IMR-90 (cell line): ENCODE measurements at regions not wholly inside any gene's neighbourhood (a gene's known extent, or its start where the extent isn't known, plus 50 kb on each side); places are given as distances from the start of the nearest gene placed in this dataset.

Source experiments
- ATAC-seq: fragments of 200-7000 bp; cut with Tn5 transposase; 2 replicates; pipeline ENCODE4 v1.9.1; 2020; ENCODE audit warnings: low read depth, mild to moderate bottlenecking, moderate library complexity
- BruUV-seq: library from RNA; stranded (reverse); fragments of 400-500 nt; replicated peaks from 2 replicates; lab custom pipeline; 2021; lab: Mats Ljungman, UMichigan
- CTCF ChIA-PET: fragments of 300-600 bp; formaldehyde crosslinking; extraction: SDS; loops from one replicate; lab custom pipeline; 2021; ENCODE audit warnings: antibody characterized with exemption; lab: Yijun Ruan, JAX
- POLR2A ChIA-PET: fragments of 300-600 bp; sonication (Branson Sonifier 250); formaldehyde crosslinking; loops from one replicate; lab custom pipeline; 2022; ENCODE audit warnings: antibody characterized with exemption; ENCODE audit not compliant: unreplicated experiment; lab: Charles Lee
- DNase-seq: peaks from one replicate; pipeline ENCODE4 v3.0.0; 2013
- H2AFZ ChIP-seq: replicated peaks from 2 replicates; pipeline ENCODE3; 2013; ENCODE audit warnings: low read length, mild to moderate bottlenecking; ENCODE audit not compliant: poor library complexity
- H2AK5ac ChIP-seq: 2 replicates; pipeline ENCODE4 v1.6.1; 2013; ENCODE audit warnings: low read depth, low read length, inconsistent platforms
- H2AK9ac ChIP-seq: replicated peaks from 2 replicates; pipeline ENCODE3; 2013; ENCODE audit warnings: mild to moderate bottlenecking, low read depth, low read length, moderate library complexity; ENCODE audit not compliant: poor library complexity
- H2BK120ac ChIP-seq: 2 replicates; pipeline ENCODE4 v1.6.1; 2013; ENCODE audit warnings: low read depth, low read length, inconsistent platforms
- H2BK15ac ChIP-seq: 3 replicates; pipeline ENCODE4 v1.6.1; 2013; ENCODE audit warnings: low read depth, low read length, inconsistent platforms
- H2BK20ac ChIP-seq: 2 replicates; pipeline ENCODE4 v1.6.1; 2013; ENCODE audit warnings: low read depth, mild to moderate bottlenecking, inconsistent platforms, low read length, moderate library complexity
- H2BK5ac ChIP-seq: 2 replicates; pipeline ENCODE4 v1.6.1; 2013; ENCODE audit warnings: mild to moderate bottlenecking, low read depth, low read length, inconsistent platforms; ENCODE audit not compliant: poor library complexity, severe bottlenecking
- H3K14ac ChIP-seq: replicated peaks from 2 replicates; pipeline ENCODE4 v1.6.1; 2013; ENCODE audit warnings: low read depth, low read length, inconsistent platforms
- H3K18ac ChIP-seq: 2 replicates; pipeline ENCODE4 v1.6.1; 2013; ENCODE audit warnings: low read depth, low read length, control low read depth
- H3K23ac ChIP-seq: 2 replicates; pipeline ENCODE4 v1.6.1; 2013; ENCODE audit warnings: low read depth, low read length, inconsistent platforms
- H3K27ac ChIP-seq: 2 replicates; pipeline ENCODE4 v1.5.1; 2013; ENCODE audit warnings: mild to moderate bottlenecking, control low read depth, low read length; ENCODE audit not compliant: insufficient read depth
- H3K27me3 ChIP-seq: 2 replicates; pipeline ENCODE4 v1.6.1; 2013; ENCODE audit warnings: low read length; ENCODE audit not compliant: control insufficient read depth, insufficient read depth
- H3K36me3 ChIP-seq: 2 replicates; pipeline ENCODE4 v1.6.1; 2013; ENCODE audit warnings: low read length, mixed read lengths; ENCODE audit not compliant: control insufficient read depth, insufficient read depth
- H3K4ac ChIP-seq: 2 replicates; pipeline ENCODE4 v1.6.1; 2013; ENCODE audit warnings: low read depth, low read length, inconsistent platforms
- H3K4me1 ChIP-seq: 2 replicates; pipeline ENCODE4 v1.6.1; 2013; ENCODE audit warnings: low read length, mixed read lengths; ENCODE audit not compliant: control insufficient read depth, insufficient read depth
- H3K4me2 ChIP-seq: 2 replicates; pipeline ENCODE4 v1.6.1; 2013; ENCODE audit warnings: low read depth, mild to moderate bottlenecking, control low read depth, low read length, moderate library complexity
- H3K4me3 ChIP-seq: 2 replicates; pipeline ENCODE4 v1.5.1; 2013; ENCODE audit warnings: low read depth, mild to moderate bottlenecking, control low read depth, low read length, moderate library complexity; ENCODE audit not compliant: insufficient read depth
- H3K56ac ChIP-seq: 2 replicates; pipeline ENCODE4 v1.6.1; 2013; ENCODE audit warnings: low read length, inconsistent platforms; ENCODE audit not compliant: insufficient read depth; ENCODE audit errors: extremely low read depth
- H3K79me1 ChIP-seq, 2 experiments: 2 replicates each; pipeline ENCODE4 v1.6.1; 2013; ENCODE audit warnings: low read length in 2 of 2, inconsistent platforms in 1 of 2, low read depth in 1 of 2
- H3K9ac ChIP-seq: 2 replicates; pipeline ENCODE4 v1.6.1; 2013; ENCODE audit warnings: low read depth, low read length, control low read depth
- H3K9me1 ChIP-seq: 2 replicates; pipeline ENCODE4 v1.6.1; 2013; ENCODE audit warnings: low read length, inconsistent platforms; ENCODE audit not compliant: insufficient read depth
- H3K9me3 ChIP-seq: 2 replicates; pipeline ENCODE4 v1.6.1; 2013; ENCODE audit warnings: low read length; ENCODE audit not compliant: control insufficient read depth, insufficient read depth
- H4K20me1 ChIP-seq: 2 replicates; pipeline ENCODE4 v1.6.1; 2013; ENCODE audit warnings: low read length, inconsistent platforms; ENCODE audit not compliant: insufficient read depth
- H4K5ac ChIP-seq: 2 replicates; pipeline ENCODE4 v1.6.1; 2013; ENCODE audit warnings: mild to moderate bottlenecking, low read depth, low read length, control low read depth
- H4K8ac ChIP-seq, 2 experiments: 2 replicates each; pipeline ENCODE4 v1.6.1; 2013; ENCODE audit warnings: low read depth in 2 of 2, low read length in 2 of 2, control low read depth in 1 of 2, inconsistent platforms in 1 of 2
- H4K91ac ChIP-seq: 2 replicates; pipeline ENCODE4 v1.6.1; 2013; ENCODE audit warnings: low read depth, low read length, inconsistent platforms; ENCODE audit not compliant: insufficient read depth
- BHLHE40 ChIP-seq: fragments of 150-350 bp; IDR thresholded peaks from 2 replicates; pipeline ENCODE4 v1.6.1; 2016; ENCODE audit warnings: mild to moderate bottlenecking, low read depth, low read length
- CEBPB ChIP-seq: IDR thresholded peaks from 2 replicates; pipeline ENCODE4 v1.6.1; 2012; ENCODE audit warnings: low read depth, low read length, improper control_type of control experiment
- FOS ChIP-seq: fragments of 150-350 bp; IDR thresholded peaks from 2 replicates; pipeline ENCODE4 v1.6.1; 2016; ENCODE audit warnings: low read depth, low read length
- MAFK ChIP-seq: IDR thresholded peaks from 2 replicates; pipeline ENCODE4 v1.6.1; 2012; ENCODE audit warnings: low read depth, low read length, improper control_type of control experiment
- MAZ ChIP-seq: IDR thresholded peaks from 2 replicates; pipeline ENCODE4 v1.6.1; 2012; ENCODE audit warnings: low read depth, mild to moderate bottlenecking, low read length, improper control_type of control experiment, moderate library complexity, borderline replicate concordance
- MXI1 ChIP-seq: IDR thresholded peaks from 2 replicates; pipeline ENCODE4 v1.6.1; 2012; ENCODE audit warnings: low read depth, mild to moderate bottlenecking, low read length, moderate library complexity, borderline replicate concordance
- NFE2L2 ChIP-seq: fragments of 150-350 bp; IDR thresholded peaks from 2 replicates; pipeline ENCODE4 v1.6.1; 2016; ENCODE audit warnings: low read depth, mild to moderate bottlenecking, low read length
- POLR2A ChIP-seq: IDR thresholded peaks from 2 replicates; pipeline ENCODE4 v1.6.1; 2012; ENCODE audit warnings: mild to moderate bottlenecking, low read depth, low read length
- RAD21 ChIP-seq: IDR thresholded peaks from 2 replicates; pipeline ENCODE4 v1.6.1; 2012; ENCODE audit warnings: low read length, improper control_type of control experiment
- RCOR1 ChIP-seq: IDR thresholded peaks from 2 replicates; pipeline ENCODE4 v1.6.1; 2012; ENCODE audit warnings: mild to moderate bottlenecking, low read length, improper control_type of control experiment; ENCODE audit not compliant: insufficient replicate concordance
- RFX5 ChIP-seq: IDR thresholded peaks from 2 replicates; pipeline ENCODE4 v1.8.0; 2012; ENCODE audit warnings: low read depth, mild to moderate bottlenecking, low read length, moderate library complexity
- SMC3 ChIP-seq: fragments of 150-350 bp; IDR thresholded peaks from 2 replicates; pipeline ENCODE4 v1.6.1; 2016; ENCODE audit warnings: low read depth, mild to moderate bottlenecking, antibody characterized with exemption, low read length, moderate library complexity
- USF2 ChIP-seq: fragments of 150-350 bp; IDR thresholded peaks from 2 replicates; pipeline ENCODE4 v1.6.1; 2017; ENCODE audit warnings: mild to moderate bottlenecking, antibody characterized with exemption, low read length, low read depth
- WGBS, 2 experiments: methylation state at CpG; one replicate each; pipeline versions ENCODE4 v1.1.5 to v1.1.7; 2013; ENCODE audit warnings: missing lambda C conversion rate in 2 of 2; ENCODE audit not compliant: insufficient read length in 1 of 2; ENCODE audit errors: extremely low coverage in 2 of 2; 5-methylcytosine and 5-hydroxymethylcytosine counted together
- dilution Hi-C: fragments of 300-500 bp; cut with HindIII; formaldehyde crosslinking; loops from one replicate; pipeline ENCODE4 v1.14.3; 2018; ENCODE audit warnings: low sequenced_read_pairs; ENCODE audit not compliant: unreplicated experiment
- in situ Hi-C: fragments of 300-500 bp; cut with MboI; formaldehyde crosslinking; loops from 3 replicates; pipeline ENCODE4 v1.14.3; 2019; ENCODE audit warnings: low sequenced_read_pairs, inconsistent platforms, mixed read lengths
- intact Hi-C: fragments of 100-400 bp; cut with micrococcal nuclease; formaldehyde crosslinking; loops from 2 replicates; pipeline ENCODE4 v1.10.0; 2022
- TF ChIP-seq, protein P1 (sequence below): fragments of 150-350 bp; IDR thresholded peaks from 2 replicates; pipeline ENCODE4 v1.6.1; 2016; ENCODE audit warnings: low read depth, mild to moderate bottlenecking, low read length, moderate library complexity, borderline replicate concordance
- TF ChIP-seq, protein P2 (sequence below): conservative IDR thresholded peaks from 2 replicates; pipeline ENCODE4 v1.5.1; 2012; ENCODE audit warnings: mild to moderate bottlenecking, low read depth, low read length, improper control_type of control experiment

GRCh38 chr20:18984238-18985200 is 170.9 kb downstream of the SCP2D1 start:
- no TSS peak for BruUV-seq
- no peak overlapping the region for H4K91ac ChIP-seq
- peaks cover 32% of the 10 kb centered on the region for H3K9me3 ChIP-seq
- TF ChIP-seq MAZ = no peak
- TF ChIP-seq NFE2L2 = no peak
- TF ChIP-seq, protein P1, sequence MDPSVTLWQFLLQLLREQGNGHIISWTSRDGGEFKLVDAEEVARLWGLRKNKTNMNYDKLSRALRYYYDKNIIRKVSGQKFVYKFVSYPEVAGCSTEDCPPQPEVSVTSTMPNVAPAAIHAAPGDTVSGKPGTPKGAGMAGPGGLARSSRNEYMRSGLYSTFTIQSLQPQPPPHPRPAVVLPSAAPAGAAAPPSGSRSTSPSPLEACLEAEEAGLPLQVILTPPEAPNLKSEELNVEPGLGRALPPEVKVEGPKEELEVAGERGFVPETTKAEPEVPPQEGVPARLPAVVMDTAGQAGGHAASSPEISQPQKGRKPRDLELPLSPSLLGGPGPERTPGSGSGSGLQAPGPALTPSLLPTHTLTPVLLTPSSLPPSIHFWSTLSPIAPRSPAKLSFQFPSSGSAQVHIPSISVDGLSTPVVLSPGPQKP = no peak
- no peak for TF ChIP-seq RAD21
- TF ChIP-seq BHLHE40 = no peak
- TF ChIP-seq CEBPB = no peak
- no peak for TF ChIP-seq SMC3
- no peak for TF ChIP-seq MAFK
- TF ChIP-seq, protein P2, sequence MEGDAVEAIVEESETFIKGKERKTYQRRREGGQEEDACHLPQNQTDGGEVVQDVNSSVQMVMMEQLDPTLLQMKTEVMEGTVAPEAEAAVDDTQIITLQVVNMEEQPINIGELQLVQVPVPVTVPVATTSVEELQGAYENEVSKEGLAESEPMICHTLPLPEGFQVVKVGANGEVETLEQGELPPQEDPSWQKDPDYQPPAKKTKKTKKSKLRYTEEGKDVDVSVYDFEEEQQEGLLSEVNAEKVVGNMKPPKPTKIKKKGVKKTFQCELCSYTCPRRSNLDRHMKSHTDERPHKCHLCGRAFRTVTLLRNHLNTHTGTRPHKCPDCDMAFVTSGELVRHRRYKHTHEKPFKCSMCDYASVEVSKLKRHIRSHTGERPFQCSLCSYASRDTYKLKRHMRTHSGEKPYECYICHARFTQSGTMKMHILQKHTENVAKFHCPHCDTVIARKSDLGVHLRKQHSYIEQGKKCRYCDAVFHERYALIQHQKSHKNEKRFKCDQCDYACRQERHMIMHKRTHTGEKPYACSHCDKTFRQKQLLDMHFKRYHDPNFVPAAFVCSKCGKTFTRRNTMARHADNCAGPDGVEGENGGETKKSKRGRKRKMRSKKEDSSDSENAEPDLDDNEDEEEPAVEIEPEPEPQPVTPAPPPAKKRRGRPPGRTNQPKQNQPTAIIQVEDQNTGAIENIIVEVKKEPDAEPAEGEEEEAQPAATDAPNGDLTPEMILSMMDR = no peak
- TF ChIP-seq POLR2A = no peak
- no peak for TF ChIP-seq USF2
- no peak for TF ChIP-seq RCOR1
- no peak for TF ChIP-seq FOS
- no peak for TF ChIP-seq MXI1
- no peak for TF ChIP-seq RFX5

More at GRCh38 chr20:18984238-18985200, 170.9 kb downstream of the SCP2D1 start:
- Histone ChIP-seq H3K23ac (no peak overlapping the region), H3K9me1 (no peaks in the 10 kb centered on the region), H2AK5ac (no peak overlapping the region), H2BK15ac (no peak overlapping the region), H3K36me3 (no peaks in the 10 kb centered on the region), H2BK20ac (no peak overlapping the region), H3K4ac (no peak overlapping the region), H3K9ac (no peak overlapping the region), H4K8ac (no peak overlapping the region), H2BK120ac (no peak overlapping the region), H3K4me2 (no peak overlapping the region), H3K18ac (no peak overlapping the region), H4K20me1 (no peaks in the 10 kb centered on the region), H3K4me1 (no peaks in the 10 kb centered on the region), H2AFZ (no peak overlapping the region), H3K79me1 (no peaks in the 10 kb centered on the region), H2BK5ac (no peak overlapping the region), H3K27ac (no peak overlapping the region), H3K4me3 (no peak overlapping the region), H3K56ac (no peak overlapping the region), H3K14ac (no peak overlapping the region), H3K27me3 (no peaks in the 10 kb centered on the region), H2AK9ac (no peak overlapping the region), H4K5ac (no peak overlapping the region)
- CTCF ChIA-PET = no interaction called here
- ATAC-seq = no peak
- WGBS, 2 experiments = 27% methylated on average over 3 of the region's 13 CpGs; no CpG with 5 or more reads in 1 of the 2 experiments
- intact Hi-C loops = no loop called here
- no peak for DNase-seq
- POLR2A ChIA-PET = no interaction called here
- dilution Hi-C loops = no loop called here
- in situ Hi-C loops = no loop called here
